ENCODE measurements at regions not wholly inside any gene's neighbourhood (a gene's known extent, or its start where the extent isn't known, plus 50 kb on each side); places are given as distances from the start of the nearest gene placed in this dataset.

DNA sequence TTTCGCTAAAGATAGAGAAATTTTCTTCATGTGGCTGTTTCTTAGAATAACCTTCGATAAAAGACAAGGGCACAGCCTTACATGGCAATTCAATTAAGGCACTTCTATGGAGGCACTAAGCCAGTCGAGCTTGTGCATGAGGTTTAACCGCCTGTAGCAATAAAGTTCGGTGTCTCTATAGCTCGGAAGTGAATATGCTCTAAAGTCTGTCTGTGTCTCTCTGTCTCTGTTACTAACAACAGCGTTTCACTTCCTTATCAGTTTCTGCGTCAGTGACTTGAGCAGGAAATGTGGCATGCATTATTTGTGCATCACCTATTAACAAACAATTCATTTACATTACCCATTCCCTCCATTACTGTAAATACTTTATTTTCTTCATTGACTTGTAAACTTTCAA is 365.1 kb upstream of the NETO1 start:
- DNase-seq (ENCODE audit: low spot score) = no peak

DNA sequence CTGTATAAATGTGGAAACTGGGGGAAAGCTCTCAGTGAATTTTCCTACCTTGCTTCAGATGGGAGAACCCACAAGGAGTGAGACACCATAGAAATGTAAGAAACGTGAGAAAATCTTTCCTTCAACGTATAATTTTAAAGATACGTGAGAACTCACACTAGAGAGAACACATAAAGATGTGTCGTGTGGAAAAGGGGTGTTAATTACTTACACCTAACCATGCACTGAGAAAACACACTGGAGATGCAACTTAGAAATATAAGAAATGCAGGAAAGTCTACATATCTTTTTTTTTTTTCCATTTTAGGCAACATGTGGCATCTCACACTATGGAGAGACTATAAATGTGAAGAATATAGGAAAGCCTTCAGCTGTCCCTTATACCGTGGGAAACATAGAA is 352.9 kb upstream of the NETO1 start:
- DNase-seq (ENCODE audit: low spot score) = no peak

DNA sequence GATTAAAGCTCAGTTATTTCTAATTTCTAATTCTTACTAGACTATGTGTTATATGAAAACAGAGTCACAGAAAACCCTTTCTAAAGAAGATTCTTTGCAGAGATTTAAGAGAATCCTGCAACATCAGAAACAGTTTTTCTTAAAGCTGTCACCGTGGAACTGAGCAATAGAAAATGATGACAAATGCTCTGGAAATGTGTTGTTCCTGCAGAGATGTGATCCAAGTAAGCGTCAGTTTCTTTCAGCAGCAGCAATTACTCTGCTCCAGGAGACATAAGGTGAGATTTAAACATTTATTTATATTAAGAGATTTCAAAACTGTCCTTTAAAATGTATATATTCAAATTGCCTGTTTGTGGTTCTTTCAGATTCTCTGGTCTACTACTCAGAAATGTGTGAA is 350.5 kb upstream of the NETO1 start:
- DNase-seq (ENCODE audit: low spot score) = no peak

DNA sequence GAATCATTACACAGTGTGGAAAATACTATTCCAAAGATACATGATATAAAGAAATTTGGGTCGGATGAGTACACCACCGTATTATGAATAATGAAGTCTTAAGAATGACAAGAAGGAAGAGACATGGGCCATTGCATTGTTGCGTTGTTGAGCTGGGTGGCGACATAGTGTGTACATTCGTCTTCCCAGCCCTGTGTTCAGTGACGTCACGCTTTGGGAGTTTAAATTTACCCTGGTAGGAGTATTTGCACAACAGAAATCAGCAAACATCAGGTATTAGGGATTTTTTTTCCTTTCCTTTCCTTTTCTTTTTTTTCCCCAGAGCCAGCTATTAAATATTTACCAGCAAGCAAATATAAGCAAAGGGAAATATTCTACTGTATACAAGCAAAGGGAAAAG is 347.2 kb upstream of the NETO1 start:
- DNase-seq (ENCODE audit: low spot score) = no peak

DNA sequence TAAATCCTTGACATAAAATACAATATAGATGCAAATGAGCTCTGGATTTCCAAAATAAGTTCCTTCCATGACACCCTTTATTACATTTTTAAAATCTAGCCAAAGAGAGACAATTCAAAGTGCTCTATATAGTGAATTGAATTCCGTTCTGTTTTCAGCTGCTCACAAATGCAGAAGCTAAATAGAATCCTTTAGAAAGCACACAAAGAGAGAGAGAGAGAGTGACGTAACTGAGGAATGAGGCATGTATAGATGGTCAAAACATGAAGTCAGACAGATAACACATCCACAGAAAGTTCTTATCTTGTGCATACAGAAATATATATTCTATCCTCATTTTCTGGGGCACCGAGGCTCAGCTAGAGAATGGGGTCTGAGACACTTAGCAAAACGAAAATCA is 344.7 kb upstream of the NETO1 start:
- DNase-seq (ENCODE audit: low spot score) = no peak

DNA sequence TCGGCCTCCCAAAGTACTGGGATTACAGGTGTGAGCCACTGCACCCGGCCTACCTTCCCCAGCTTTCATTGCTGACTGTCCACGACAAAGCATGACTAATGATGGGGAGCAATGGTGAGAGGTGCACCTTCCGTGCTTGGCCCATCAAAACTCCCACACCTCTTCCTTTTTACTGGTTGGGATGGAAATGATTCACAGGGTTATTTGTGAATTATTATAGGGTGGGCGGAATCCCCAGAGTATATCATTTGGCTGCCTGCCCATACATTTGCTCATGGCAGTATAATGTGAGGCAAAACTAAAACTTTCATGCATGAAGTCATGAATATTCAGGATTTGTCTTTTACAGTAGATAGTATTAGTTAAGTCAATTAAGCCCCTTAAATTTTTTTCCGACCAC is 334.2 kb upstream of the NETO1 start:
- DNase-seq (ENCODE audit: low spot score) = no peak

DNA sequence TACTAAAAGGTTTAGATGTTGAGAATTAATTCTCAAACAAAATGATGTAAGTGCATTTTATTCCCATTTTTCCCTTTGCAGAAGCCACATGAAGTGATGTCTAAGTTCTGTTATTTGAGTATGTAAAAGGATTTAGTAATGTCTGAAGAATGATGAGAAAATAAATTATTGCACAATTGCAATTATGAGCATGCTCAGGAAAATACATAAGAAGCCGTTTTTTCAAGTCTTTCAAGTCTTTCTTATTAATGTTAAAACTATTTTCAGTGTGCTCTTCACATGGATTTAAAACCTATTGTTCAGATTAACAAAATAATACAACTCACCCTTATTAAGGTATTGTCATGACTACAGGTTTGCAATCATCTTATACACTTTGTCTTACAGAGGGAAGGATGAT is 331.4 kb upstream of the NETO1 start:
- DNase-seq (ENCODE audit: low spot score) = no peak

DNA sequence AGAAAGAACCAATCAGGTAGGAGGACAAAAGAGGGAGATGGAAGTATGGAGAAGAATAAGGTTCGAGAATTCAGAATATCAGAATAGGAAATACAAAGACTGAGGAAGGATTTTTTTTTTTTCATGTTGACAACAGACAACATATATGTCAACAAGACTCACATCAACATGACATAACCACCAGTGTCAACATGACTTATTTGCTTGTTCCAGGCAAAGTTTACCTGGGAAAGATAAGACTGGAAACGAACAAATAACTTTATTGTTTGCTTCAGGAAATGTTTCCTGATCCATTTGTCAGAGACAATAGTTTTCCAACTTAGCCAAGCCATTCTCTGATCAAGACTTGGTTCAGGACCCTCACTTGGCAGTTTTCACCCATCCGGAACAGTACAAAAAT is 321.9 kb upstream of the NETO1 start:
- no peak for DNase-seq (ENCODE audit: low spot score)

DNA sequence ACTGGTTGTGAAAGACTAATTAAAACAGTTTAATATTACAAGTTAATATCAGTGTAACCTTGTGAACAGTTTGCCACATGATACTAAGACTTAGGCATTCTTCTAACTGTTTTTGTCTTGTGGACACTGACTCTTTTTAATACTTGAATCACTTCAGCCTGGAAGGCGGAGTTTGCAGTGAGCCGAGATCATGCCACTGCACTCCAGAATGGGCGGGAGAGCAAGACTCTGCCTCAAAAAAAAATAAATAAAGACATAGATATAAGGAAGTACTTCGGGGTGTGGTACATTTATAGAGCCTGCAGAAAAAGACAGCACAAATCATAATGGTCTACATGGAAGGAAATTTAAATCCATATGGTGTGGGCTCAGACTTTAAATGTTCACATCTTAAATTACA is 300.4 kb upstream of the NETO1 start:
- no peak for DNase-seq (ENCODE audit: low spot score)

DNA sequence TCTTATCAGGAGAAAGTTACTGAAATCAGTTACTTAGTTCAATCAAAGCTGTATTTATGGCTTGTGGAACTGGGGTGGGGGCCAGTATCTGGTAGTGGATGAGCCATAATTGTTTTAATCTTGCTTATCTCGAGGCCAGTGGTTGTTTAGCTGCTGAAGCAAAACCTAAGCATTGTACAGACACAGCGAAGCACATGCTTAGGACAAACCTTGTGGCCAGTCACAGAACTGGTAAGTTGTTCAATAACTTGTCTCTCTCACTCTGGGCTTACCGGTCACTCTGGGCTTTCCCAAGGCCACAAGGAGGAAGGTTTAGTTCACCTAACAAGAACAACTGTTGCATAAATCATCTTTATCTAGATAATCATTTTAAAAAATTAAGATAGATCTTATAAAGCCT is 296.6 kb upstream of the NETO1 start:
- no peak for DNase-seq (ENCODE audit: low spot score)

DNA sequence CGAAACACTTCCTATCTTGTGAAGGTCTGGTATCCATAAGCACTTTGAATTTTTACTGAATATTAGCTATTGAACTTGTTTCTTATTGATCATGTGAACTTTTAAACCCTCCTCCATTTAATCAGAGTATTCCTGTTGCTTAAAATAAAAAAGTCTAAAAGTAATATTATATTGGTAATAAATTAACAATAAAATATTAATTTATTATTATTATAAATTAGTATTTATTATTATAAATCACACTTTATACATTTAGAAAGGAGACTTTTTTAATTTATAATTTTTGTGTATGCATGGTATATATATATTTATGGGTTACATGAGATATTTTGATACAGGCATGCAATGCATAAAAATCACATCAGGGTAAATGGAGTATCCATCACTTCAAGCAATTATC is 295.4 kb upstream of the NETO1 start:
- DNase-seq (ENCODE audit: low spot score) = no peak

DNA sequence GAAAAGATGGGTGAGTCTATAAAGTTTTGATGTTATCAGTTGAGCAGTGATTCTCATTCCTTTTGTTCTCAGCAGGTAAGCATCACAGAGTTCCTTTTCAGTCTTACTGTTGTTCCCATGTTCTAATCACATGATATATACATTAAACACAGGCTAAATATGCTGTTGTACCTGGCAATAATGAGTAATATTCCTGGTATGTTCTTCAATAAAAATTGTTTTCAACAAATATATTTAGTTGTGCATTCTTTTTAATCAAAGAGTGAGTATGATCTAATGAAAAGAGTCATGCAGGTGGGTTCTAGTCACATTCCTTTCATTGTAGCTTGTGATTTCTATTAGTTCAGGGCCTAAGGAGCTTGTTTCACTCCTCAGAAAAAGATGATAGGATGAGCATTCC is 288.3 kb upstream of the NETO1 start:
- DNase-seq (ENCODE audit: low spot score) = no peak

DNA sequence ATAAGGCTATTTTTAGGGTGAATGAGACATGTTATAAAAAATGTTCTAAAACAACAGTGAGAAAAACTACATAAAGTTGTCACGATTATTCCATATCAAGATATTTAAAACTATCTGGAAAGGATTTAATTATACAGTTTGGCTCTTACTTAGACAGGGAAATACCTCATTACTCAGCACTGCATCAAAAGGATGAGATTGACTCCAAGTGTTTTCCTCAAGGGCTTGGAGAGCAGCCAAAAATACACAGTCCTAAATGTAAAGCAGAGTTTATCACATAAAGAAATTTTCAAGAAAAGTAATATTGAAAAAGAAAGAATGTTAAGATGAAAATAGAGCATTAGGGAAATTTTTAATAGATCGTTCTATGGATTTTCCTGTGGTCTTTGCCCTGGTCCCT is 285.5 kb upstream of the NETO1 start:
- no peak for DNase-seq (ENCODE audit: low spot score)

DNA sequence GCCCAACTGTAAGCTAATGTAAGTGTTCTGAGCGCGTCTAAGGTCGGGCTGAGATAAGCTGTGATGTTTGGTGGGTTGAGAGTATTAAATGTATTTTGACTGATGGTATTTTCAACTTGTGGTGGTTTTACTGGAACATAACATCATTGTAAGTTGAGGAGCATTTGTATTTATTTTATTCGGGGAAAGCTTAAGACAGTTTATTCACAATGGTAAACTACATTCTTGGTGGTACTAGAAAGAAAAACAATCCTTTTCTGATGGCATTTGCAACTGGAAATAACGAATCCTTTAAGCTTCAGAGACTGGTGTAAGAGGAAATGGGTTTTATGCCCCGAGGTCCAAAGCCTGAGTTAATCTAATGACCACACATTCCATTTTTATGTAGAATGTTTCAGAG is 283.3 kb upstream of the NETO1 start:
- no peak for DNase-seq (ENCODE audit: low spot score)

DNA sequence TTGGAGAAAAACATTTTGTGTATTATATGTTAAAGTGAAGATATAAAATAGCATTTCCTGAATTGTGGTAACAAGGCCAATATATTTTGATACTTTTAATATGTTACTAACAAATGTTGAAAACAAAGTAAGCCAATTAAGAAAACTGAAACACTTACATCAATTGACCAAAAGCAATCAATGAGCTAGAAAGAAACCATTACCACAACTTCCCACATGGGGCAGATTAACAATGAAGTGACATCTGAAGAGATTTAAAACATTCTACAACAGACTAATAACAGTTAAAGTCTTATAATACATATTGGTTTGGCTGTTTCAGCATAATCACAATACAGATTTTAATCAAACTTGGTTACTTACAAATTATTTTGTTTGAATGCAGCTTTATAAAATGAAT is 282.4 kb upstream of the NETO1 start:
- no peak for DNase-seq (ENCODE audit: low spot score)

DNA sequence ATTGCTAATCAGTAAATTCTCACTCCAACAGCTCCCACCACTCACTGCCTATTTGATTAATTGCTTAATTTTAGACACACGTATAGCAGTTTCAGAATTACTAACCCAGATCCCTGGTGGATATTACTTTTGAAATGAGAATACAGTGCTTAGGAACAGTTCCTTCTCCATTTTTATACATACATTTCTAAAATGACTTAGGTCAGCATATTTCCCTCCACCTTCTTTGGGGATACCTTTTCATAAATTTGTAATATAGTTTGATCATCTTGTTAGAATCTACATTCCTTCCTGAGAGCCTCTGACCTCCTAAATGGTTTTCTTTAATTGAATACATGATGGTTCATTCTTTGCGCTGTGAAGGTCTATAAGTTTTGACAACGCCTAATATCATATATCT is 279.8 kb upstream of the NETO1 start:
- no peak for DNase-seq (ENCODE audit: low spot score)

DNA sequence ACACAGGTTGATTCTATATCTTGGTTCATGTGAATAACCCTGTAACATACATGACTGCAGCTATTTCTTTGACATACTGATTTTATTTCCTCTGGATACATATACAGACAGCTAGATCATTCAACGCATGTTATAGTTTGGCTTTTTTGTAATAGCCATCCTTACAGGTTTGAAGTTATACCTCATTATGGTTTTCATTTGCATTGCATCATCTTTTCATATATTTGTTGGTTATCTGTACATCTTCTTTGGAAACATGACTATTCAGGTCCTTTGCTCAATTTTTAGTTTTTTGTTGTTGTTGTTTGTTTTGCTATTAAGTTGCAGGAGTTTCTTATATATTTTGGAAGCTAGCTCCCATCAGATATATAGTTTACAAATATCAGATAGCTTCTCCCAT is 276.2 kb upstream of the NETO1 start:
- DNase-seq (ENCODE audit: low spot score) = no peak

DNA sequence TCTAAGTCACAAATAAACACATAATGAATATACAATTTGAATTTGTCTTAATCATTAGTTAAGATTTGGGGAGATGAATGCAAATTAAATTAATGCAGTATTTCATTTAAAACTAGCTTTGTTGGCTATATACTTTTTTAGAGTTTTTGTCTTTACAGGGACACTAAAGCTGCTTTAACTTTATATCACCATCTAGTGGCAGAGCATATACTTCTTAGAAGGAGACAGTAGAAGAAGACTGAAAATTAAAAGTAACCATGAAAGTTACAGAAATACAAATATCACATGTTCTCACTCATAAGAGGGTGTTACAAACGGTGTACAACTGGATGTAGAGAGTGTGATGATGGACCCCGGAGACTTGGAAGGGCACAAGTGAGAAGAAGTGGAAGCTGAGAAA is 268.3 kb upstream of the NETO1 start:
- DNase-seq (ENCODE audit: low spot score) = peak; percentile 11

DNA sequence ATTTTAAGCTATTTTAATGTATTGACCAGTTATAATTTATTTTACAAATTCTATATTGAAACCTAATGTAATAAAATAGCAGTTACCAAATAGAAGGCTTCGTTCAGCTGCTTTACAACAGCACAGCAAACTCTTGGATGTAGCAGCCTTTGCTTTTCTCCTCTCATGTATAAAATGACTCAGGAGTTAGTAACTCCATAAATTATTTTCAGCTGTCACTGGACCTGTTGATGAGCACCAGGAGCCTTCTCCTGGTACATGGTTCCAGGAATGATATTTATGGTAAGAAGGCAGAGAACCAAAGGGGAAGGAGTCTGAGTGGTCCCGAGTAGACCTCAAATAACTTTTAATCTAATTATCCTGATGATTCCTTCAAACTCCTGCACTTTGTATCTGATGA is 256.4 kb upstream of the NETO1 start:
- no peak for DNase-seq (ENCODE audit: low spot score)

DNA sequence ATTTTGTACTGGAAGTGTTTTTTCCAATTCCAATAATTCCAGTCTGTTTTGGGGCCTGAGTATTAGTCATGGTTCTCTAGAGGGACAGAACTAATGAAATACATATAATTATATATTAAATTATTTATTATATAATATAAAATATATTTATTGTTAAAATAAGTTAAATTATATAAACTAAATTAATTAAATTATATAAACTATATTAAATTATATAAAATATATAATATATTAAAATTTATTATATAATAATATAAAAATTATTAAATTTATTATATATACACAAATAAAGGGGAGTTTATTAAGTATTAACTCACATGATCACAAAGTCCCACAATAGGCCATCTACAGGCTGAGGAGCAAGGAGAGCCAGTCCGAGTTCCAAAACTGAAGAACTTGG is 253.4 kb upstream of the NETO1 start:
- no peak for DNase-seq (ENCODE audit: low spot score)

DNA sequence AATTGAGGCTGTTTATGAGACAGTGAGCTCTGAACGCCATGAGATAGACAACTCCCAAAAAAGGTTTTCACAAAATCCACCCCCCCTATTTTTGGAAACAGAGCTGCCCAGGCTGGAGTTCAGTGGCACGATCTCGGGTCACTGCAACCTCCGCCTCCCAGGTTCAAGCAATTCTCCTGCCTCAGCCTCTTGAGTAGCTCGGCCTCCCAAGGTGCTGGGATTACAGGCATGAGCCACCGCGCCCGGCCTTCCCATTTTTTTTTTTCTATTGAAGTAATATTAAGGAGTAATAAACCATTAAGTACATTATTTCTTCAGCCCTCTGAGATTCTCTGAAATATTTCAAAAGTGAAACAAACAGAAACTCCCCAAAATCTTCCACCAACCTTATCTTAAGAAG is 252.8 kb upstream of the NETO1 start:
- no peak for DNase-seq (ENCODE audit: low spot score)

DNA sequence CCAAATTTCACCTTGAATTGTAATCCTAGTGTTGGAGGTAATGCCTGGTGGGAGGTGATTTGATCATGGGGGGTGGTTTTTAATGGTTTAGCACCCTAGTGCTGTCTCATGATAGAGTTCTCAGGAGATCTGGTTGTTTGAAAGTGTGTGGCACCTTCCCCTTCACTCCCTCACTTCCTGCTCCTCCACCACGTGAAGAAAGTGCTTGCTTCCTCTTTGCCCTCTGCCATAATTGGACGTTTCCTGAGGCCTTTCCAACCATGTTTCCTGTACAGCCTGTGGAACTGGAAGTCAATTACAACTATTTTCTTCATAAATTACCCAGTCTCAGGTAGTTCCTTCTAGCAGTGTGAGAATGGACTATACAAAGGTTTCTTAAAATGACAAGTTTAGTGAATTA is 251.8 kb upstream of the NETO1 start:
- DNase-seq (ENCODE audit: low spot score) = no peak

DNA sequence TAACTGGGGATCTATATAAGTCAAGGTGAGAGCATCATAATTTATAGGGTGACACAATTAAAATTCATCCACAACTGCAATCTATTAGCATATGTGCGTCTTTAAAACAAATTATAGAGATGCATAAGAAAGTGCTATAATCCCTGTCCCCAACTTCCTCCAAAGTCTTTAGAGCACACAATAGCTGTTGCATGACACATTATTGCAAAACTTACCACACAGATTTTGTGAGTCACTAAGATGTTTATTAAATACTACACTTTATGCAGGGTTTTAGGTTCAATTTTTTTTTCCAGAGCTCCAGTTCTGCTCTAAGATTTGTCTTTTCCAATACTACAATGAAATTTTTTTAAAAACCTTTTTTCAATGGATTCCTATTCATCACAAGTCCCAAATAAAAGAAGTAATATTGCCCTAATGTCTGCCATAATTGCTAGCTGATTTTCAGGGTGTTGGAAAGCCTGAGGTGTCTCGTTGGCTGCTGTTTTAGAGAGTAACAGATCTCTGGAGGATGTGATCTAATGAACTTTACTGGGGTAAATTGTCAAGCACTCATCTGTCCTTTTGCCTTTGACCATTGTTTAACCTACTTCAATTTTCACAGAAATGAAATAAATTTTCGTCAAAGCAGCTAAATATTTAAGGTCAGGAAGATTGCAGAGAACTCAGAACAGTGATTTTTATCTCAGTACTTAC is 250.5 kb upstream of the NETO1 start:
- DNase-seq (ENCODE audit: low spot score) = no peak

DNA sequence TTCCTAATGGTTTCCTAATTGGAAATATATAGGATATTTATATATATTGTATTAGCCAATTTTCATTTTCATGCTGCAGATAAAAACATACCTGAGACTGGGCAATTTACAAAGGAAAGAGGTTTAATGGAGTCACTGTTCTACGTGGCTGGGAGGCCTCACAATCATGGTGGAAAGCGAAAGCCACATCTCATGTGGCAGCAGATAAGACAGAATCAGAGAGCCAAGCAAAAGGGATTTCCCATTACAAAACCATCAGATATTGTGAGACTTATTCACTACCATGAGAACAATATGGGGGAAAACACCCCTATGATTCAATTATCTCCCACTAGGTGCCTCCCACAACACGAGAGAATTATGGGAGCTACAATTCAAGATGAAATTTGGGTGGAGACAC is 242.5 kb upstream of the NETO1 start:
- DNase-seq (ENCODE audit: low spot score) = no peak

DNA sequence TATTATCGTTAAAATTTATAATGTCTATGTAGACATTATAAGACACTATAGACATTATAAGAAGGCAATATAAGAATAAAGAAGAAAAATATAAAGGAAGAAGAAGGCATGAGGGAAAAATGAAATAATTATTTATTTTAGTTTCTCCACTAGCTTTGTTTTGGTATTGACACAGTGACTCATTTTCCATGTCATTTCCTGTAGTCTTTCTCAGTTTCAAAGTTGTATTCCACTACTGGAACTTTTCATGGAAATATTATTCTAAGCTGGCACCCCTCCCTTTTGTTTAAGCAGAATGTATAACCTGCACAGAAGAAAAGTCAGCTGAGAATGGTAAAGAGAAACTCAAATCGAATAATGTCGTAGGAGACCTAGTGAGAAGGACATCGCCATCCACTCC is 234.2 kb upstream of the NETO1 start:
- DNase-seq (ENCODE audit: low spot score) = no peak

Data from SW480 (cell line).